ENCODE measurements at regions not wholly inside any gene's neighbourhood (a gene's known extent, or its start where the extent isn't known, plus 50 kb on each side); places are given as distances from the start of the nearest gene placed in this dataset.

DNA sequence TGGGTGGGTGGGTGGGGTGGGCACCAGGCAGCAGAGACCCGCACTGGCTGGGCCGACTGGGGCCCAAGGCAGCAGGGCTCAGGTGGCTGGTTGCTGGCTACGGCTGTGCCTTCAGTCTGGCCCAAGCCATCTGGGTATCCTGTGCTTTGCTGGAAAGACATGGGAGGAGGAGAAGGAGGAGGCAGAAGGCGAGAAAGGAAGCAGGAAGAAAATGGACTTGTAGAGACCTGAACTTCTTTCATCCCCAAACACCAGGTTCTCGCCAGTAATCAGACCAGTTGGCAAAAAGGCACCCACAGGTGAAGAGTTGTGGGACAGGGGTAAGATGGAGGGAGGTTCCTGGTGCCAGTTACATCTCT lies 78.8 kb downstream of the IGLL1 start:
- TF ChIP-seq, protein P1, sequence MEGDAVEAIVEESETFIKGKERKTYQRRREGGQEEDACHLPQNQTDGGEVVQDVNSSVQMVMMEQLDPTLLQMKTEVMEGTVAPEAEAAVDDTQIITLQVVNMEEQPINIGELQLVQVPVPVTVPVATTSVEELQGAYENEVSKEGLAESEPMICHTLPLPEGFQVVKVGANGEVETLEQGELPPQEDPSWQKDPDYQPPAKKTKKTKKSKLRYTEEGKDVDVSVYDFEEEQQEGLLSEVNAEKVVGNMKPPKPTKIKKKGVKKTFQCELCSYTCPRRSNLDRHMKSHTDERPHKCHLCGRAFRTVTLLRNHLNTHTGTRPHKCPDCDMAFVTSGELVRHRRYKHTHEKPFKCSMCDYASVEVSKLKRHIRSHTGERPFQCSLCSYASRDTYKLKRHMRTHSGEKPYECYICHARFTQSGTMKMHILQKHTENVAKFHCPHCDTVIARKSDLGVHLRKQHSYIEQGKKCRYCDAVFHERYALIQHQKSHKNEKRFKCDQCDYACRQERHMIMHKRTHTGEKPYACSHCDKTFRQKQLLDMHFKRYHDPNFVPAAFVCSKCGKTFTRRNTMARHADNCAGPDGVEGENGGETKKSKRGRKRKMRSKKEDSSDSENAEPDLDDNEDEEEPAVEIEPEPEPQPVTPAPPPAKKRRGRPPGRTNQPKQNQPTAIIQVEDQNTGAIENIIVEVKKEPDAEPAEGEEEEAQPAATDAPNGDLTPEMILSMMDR (IDR thresholded peaks at IDR 0.05; ENCODE audit: low read length), result no peak
- TF ChIP-seq EZH2 (optimal IDR thresholded peaks at IDR 0.05; ENCODE audit: low read depth, low read length) (no peak), EZH2phosphoT487 (IDR thresholded peaks at IDR 0.05; ENCODE audit: low read length) (no peak)
